Endothelial cell of umbilical vein (primary cell): ENCODE measurements at regions not wholly inside any gene's neighbourhood (a gene's known extent, or its start where the extent isn't known, plus 50 kb on each side); places are given as distances from the start of the nearest gene placed in this dataset.

ENCODE experiments used
- BruUV-seq: library from RNA; stranded (reverse); fragments of 400-500 nt; replicated peaks from 2 replicates; lab custom pipeline; 2021; lab: Mats Ljungman, UMichigan
- CTCF ChIA-PET: fragments of 300-600, 350-600 bp; sonication (Branson Sonifier 250); formaldehyde crosslinking; loops from one replicate; lab custom pipeline; 2021; ENCODE audit warnings: antibody characterized with exemption, inconsistent platforms; lab: Charles Lee
- POLR2A ChIA-PET: fragments of 300-600, 350-600 bp; sonication (Branson Sonifier 250); formaldehyde crosslinking; loops from one replicate; lab custom pipeline; 2021; ENCODE audit warnings: antibody characterized with exemption, inconsistent platforms; lab: Charles Lee
- DNase-seq: peaks from one replicate; pipeline ENCODE4 v3.0.0-alpha.2; 2011; ENCODE audit warnings: low read depth, low spot score
- FAIRE-seq: peaks from 2 replicates; lab custom pipeline; 2011; peaks lifted over from hg19 to GRCh38; lab: Jason Lieb, UNC
- H2AFZ ChIP-seq: 2 replicates; pipeline ENCODE4 v1.6.0; 2012; ENCODE audit warnings: low read depth, low read length, control low read depth, inconsistent platforms
- H3K27ac ChIP-seq: 2 replicates; pipeline ENCODE4 v1.5.1; 2011; ENCODE audit warnings: low read depth, mild to moderate bottlenecking, control low read depth, low read length, moderate library complexity; ENCODE audit not compliant: insufficient read depth
- H3K27me3 ChIP-seq, 2 experiments: 2 replicates each; pipeline versions ENCODE4 v1.6.0 to v1.6.1; 2011; ENCODE audit warnings: low read length in 2 of 2, mixed read lengths in 1 of 2; ENCODE audit not compliant: control insufficient read depth in 2 of 2, insufficient read depth in 2 of 2
- H3K36me3 ChIP-seq, 2 experiments: 2 replicates in 1 of 2; 3 replicates in 1 of 2; pipeline ENCODE4 v1.5.1; 2011; ENCODE audit warnings: low read length in 2 of 2, mild to moderate bottlenecking in 1 of 2, moderate library complexity in 1 of 2; ENCODE audit not compliant: control insufficient read depth in 2 of 2, insufficient read depth in 2 of 2; ENCODE audit errors: extremely low read depth in 1 of 2
- H3K4me1 ChIP-seq: 3 replicates; pipeline ENCODE4 v1.5.1; 2011; ENCODE audit warnings: mild to moderate bottlenecking, low read length; ENCODE audit not compliant: control insufficient read depth, insufficient read depth; ENCODE audit errors: extremely low read depth
- H3K4me2 ChIP-seq: 2 replicates; pipeline ENCODE4 v1.6.1; 2011; ENCODE audit warnings: low read length, control low read depth, mixed read lengths; ENCODE audit not compliant: insufficient read depth
- H3K4me3 ChIP-seq, 3 experiments: fragments of 200-600 bp in 1 of 3; sonication (generic), shearing (Covaris generic) in 1 of 3; replicated peaks in 1 of 3; 2 replicates each; pipeline ENCODE4 v1.5.1; 2011 to 2016; ENCODE audit warnings: control low read depth in 3 of 3, low read length in 3 of 3, mild to moderate bottlenecking in 2 of 3, inconsistent platforms in 1 of 3, low read depth in 1 of 3, moderate library complexity in 1 of 3; ENCODE audit not compliant: insufficient read depth in 1 of 3
- H3K79me2 ChIP-seq: 2 replicates; pipeline ENCODE4 v1.6.0; 2012; ENCODE audit warnings: low read length, inconsistent platforms; ENCODE audit not compliant: control insufficient read depth, insufficient read depth
- H3K9ac ChIP-seq: replicated peaks from 2 replicates; pipeline ENCODE3; 2011; ENCODE audit warnings: low read length, control low read depth; ENCODE audit not compliant: insufficient read depth; ENCODE audit errors: extremely low read depth
- H3K9me1 ChIP-seq: replicated peaks from 3 replicates; pipeline ENCODE4 v1.6.0; 2011; ENCODE audit warnings: mild to moderate bottlenecking, low read length; ENCODE audit not compliant: control insufficient read depth, insufficient read depth; ENCODE audit errors: extremely low read depth
- H3K9me3 ChIP-seq: replicated peaks from 2 replicates; pipeline ENCODE4 v1.5.1; 2012; ENCODE audit warnings: low read length, inconsistent platforms; ENCODE audit not compliant: control insufficient read depth, insufficient read depth
- H4K20me1 ChIP-seq: replicated peaks from 2 replicates; pipeline ENCODE3; 2011; ENCODE audit warnings: mild to moderate bottlenecking, low read length; ENCODE audit not compliant: control insufficient read depth, insufficient read depth; ENCODE audit errors: extremely low read depth
- EZH2 ChIP-seq: IDR thresholded peaks from 2 replicates; pipeline ENCODE4 v1.6.1; 2012; ENCODE audit warnings: borderline replicate concordance, low read depth, mild to moderate bottlenecking, moderate library complexity, low read length, inconsistent platforms; ENCODE audit not compliant: severe bottlenecking
- FOS ChIP-seq: IDR thresholded peaks from 2 replicates; pipeline ENCODE4 v1.6.1; 2011; ENCODE audit warnings: mild to moderate bottlenecking, low read length, moderate library complexity, borderline replicate concordance; ENCODE audit not compliant: insufficient read depth
- GATA2 ChIP-seq: IDR thresholded peaks from 2 replicates; pipeline ENCODE4 v1.7.0; 2011; ENCODE audit warnings: low read depth, mild to moderate bottlenecking, moderate library complexity, mixed read lengths, low read length; ENCODE audit not compliant: insufficient read length, insufficient read depth
- JUN ChIP-seq: IDR thresholded peaks from 2 replicates; pipeline ENCODE4 v1.6.1; 2011; ENCODE audit warnings: borderline replicate concordance, low read depth; ENCODE audit not compliant: insufficient read length, insufficient read depth
- MYC ChIP-seq: IDR thresholded peaks from one replicate; pipeline ENCODE4 v1.6.1; 2011; ENCODE audit warnings: mild to moderate bottlenecking, low read depth, low read length
- POLR2A ChIP-seq: IDR thresholded peaks from 2 replicates; pipeline ENCODE4 v1.6.1; 2012; ENCODE audit warnings: low read depth, mild to moderate bottlenecking, control low read depth, low read length
- POLR2AphosphoS5 ChIP-seq: IDR thresholded peaks from 2 replicates; pipeline ENCODE4 v1.6.1; 2012; ENCODE audit warnings: low read depth, mild to moderate bottlenecking, control low read depth, low read length, moderate library complexity; ENCODE audit not compliant: insufficient read depth
- dilution Hi-C: fragments of 300-500 bp; cut with MboI; formaldehyde crosslinking; loops from one replicate; pipeline ENCODE4 v1.15.0; 2019; ENCODE audit warnings: low sequenced_read_pairs; ENCODE audit not compliant: extremely low pct_ligation_motif_present
- intact Hi-C: fragments of 100-400 bp; cut with micrococcal nuclease; formaldehyde crosslinking; loops from one replicate; pipeline ENCODE4 v1.10.0; 2022
- TF ChIP-seq, protein P1 (sequence below): IDR thresholded peaks from 2 replicates; pipeline ENCODE4 v1.6.1; 2011; ENCODE audit not compliant: insufficient read depth, insufficient read length
- TF ChIP-seq, protein P2 (sequence below), 2 donors: IDR thresholded peaks; 1 replicate in 1 of 2; 2 replicates in 1 of 2; pipeline ENCODE4 v1.5.1; 2011; ENCODE audit warnings: low read length in 2 of 2, mild to moderate bottlenecking in 2 of 2, moderate library complexity in 2 of 2, control low read depth in 1 of 2, inconsistent platforms in 1 of 2, low read depth in 1 of 2; ENCODE audit not compliant: insufficient read depth in 1 of 2; ENCODE audit errors: extremely low read depth in 1 of 2

DNA sequence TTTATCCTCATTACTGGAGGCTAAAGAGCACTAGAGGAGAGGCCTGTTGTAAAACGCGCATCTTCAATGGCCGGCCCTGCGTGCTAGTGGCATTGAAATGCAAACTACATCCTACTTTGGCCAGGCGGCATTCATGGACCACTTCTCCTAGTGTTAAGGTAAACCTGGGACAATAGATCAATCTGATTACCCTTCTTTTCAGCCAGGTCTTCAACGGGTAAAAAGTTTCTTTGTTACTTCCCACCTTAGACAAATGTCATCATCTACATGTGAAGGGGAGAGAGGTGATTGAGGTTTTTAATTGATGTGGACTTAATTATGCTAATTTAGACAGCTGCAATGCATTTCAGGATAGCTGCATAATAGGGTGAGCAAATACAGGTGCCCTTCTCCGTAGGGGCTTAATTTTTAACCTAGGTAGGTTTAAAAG lies 628.0 kb downstream of the ZEB2 start:
- Histone ChIP-seq H3K9me3 (no peaks in the 10 kb centered on the region), H3K27ac (no peak overlapping the region), H3K4me2 (no peak overlapping the region), H3K79me2 (no peaks in the 10 kb centered on the region), H3K27me3 (no peaks in the 10 kb centered on the region), H3K9me1 (no peaks in the 10 kb centered on the region), H3K36me3 (no peaks in the 10 kb centered on the region), H2AFZ (no peak overlapping the region), H3K4me3 (no peak overlapping the region), H4K20me1 (no peaks in the 10 kb centered on the region), H3K9ac (no peak overlapping the region), H3K4me1 (no peaks in the 10 kb centered on the region)
- POLR2A ChIA-PET = no interaction called here
- BruUV-seq = no TSS peak
- dilution Hi-C loops = no loop called here
- no peak for DNase-seq
- FAIRE-seq = no peak
- TF ChIP-seq JUN = no peak
- TF ChIP-seq, protein P1, sequence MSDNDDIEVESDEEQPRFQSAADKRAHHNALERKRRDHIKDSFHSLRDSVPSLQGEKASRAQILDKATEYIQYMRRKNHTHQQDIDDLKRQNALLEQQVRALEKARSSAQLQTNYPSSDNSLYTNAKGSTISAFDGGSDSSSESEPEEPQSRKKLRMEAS = no peak
- no peak for TF ChIP-seq MYC
- no peak for TF ChIP-seq GATA2
- TF ChIP-seq POLR2A = no peak
- TF ChIP-seq FOS = no peak
- TF ChIP-seq, protein P2, sequence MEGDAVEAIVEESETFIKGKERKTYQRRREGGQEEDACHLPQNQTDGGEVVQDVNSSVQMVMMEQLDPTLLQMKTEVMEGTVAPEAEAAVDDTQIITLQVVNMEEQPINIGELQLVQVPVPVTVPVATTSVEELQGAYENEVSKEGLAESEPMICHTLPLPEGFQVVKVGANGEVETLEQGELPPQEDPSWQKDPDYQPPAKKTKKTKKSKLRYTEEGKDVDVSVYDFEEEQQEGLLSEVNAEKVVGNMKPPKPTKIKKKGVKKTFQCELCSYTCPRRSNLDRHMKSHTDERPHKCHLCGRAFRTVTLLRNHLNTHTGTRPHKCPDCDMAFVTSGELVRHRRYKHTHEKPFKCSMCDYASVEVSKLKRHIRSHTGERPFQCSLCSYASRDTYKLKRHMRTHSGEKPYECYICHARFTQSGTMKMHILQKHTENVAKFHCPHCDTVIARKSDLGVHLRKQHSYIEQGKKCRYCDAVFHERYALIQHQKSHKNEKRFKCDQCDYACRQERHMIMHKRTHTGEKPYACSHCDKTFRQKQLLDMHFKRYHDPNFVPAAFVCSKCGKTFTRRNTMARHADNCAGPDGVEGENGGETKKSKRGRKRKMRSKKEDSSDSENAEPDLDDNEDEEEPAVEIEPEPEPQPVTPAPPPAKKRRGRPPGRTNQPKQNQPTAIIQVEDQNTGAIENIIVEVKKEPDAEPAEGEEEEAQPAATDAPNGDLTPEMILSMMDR (IDR thresholded peaks at IDR 0.05; ENCODE audit: extremely low read depth in 1 of 2, insufficient read depth in 1 of 2, low read depth in 1 of 2, low read length in 2 of 2) = no peak
- no peak for TF ChIP-seq EZH2
- TF ChIP-seq POLR2AphosphoS5 = no peak
- intact Hi-C loops = no loop called here
- CTCF ChIA-PET = no interaction called here
